ENCODE measurements at regions not wholly inside any gene's neighbourhood (a gene's known extent, or its start where the extent isn't known, plus 50 kb on each side); places are given as distances from the start of the nearest gene placed in this dataset.
A peak's percentile ranks its signal among the peaks of the same experiment; 100 is the strongest.

DNA sequence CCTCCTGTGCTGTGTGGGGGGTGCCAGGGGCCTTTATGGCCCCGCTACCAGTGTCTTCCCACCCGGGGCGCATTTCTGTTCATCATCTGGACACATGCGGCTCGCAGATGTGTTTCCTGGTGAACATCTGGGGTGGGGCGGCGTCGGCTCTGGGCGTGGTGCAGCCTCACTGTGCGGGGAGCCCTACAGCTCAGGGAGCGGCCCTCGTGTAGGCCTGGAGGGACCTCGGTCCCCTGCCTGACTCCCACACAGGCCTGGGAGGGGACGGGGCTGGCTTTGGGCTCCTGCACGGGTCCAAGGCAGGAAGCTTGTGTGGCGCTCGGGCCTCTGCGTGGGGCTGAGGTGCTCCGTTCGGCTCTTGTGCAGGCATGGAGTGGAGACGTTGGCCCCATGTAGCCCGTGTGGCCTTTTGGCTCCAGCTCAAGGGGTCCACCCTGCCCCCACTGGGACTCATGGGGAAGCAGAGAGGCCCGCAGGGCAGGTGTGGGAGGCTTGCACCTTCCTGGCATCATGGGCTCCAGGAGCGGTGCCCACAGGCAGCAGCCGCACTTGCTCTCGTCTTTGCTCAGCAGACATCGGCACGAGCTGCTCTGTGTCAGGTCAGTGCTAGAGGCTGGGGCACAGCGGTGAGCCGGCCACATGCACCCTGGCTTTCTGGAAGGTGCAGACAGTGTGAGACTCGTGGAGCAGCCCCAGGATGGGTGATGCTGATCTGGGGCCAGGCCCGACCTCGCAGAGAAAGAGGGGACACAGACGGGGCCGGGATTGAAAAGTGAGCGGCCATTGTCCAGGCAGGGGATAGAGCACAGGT is 90.1 kb upstream of the ACTRT2 start:
- no peaks in the 10 kb centered on the region for H3K4me1 ChIP-seq (ENCODE audit: insufficient read depth, poor library complexity, severe bottlenecking)
- H3K27me3 ChIP-seq (ENCODE audit: insufficient read depth, poor library complexity, severe bottlenecking): no peaks in the 10 kb centered on the region
- TF ChIP-seq, protein P1, sequence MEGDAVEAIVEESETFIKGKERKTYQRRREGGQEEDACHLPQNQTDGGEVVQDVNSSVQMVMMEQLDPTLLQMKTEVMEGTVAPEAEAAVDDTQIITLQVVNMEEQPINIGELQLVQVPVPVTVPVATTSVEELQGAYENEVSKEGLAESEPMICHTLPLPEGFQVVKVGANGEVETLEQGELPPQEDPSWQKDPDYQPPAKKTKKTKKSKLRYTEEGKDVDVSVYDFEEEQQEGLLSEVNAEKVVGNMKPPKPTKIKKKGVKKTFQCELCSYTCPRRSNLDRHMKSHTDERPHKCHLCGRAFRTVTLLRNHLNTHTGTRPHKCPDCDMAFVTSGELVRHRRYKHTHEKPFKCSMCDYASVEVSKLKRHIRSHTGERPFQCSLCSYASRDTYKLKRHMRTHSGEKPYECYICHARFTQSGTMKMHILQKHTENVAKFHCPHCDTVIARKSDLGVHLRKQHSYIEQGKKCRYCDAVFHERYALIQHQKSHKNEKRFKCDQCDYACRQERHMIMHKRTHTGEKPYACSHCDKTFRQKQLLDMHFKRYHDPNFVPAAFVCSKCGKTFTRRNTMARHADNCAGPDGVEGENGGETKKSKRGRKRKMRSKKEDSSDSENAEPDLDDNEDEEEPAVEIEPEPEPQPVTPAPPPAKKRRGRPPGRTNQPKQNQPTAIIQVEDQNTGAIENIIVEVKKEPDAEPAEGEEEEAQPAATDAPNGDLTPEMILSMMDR (IDR thresholded peaks at IDR 0.05; ENCODE audit: poor library complexity, severe bottlenecking): no peak
- ATAC-seq (ENCODE audit: low read depth) (no peak), DNase-seq (ENCODE audit: low spot score) (no peak)
- H3K9me3 ChIP-seq (ENCODE audit: severe bottlenecking): no peaks in the 10 kb centered on the region
- H3K27ac ChIP-seq (ENCODE audit: poor library complexity, severe bottlenecking): no peak overlapping the region
- H3K4me3 ChIP-seq (ENCODE audit: severe bottlenecking): no peak overlapping the region
- no peaks in the 10 kb centered on the region for H3K36me3 ChIP-seq (ENCODE audit: low read depth)

GRCh38 chr1:2931724-2932401 is 89.4 kb upstream of the ACTRT2 start:
- Histone ChIP-seq H3K36me3 (ENCODE audit: low read depth) (no peaks in the 10 kb centered on the region), H3K4me3 (ENCODE audit: severe bottlenecking) (no peak overlapping the region), H3K9me3 (ENCODE audit: severe bottlenecking) (no peaks in the 10 kb centered on the region), H3K4me1 (ENCODE audit: insufficient read depth, poor library complexity, severe bottlenecking) (no peaks in the 10 kb centered on the region), H3K27ac (ENCODE audit: poor library complexity, severe bottlenecking) (no peak overlapping the region), H3K27me3 (ENCODE audit: insufficient read depth, poor library complexity, severe bottlenecking) (no peaks in the 10 kb centered on the region)
- ATAC-seq (ENCODE audit: low read depth): no peak
- DNase-seq (ENCODE audit: low spot score): no peak
- TF ChIP-seq, protein P1 (IDR thresholded peaks at IDR 0.05; ENCODE audit: poor library complexity, severe bottlenecking): no peak

DNA sequence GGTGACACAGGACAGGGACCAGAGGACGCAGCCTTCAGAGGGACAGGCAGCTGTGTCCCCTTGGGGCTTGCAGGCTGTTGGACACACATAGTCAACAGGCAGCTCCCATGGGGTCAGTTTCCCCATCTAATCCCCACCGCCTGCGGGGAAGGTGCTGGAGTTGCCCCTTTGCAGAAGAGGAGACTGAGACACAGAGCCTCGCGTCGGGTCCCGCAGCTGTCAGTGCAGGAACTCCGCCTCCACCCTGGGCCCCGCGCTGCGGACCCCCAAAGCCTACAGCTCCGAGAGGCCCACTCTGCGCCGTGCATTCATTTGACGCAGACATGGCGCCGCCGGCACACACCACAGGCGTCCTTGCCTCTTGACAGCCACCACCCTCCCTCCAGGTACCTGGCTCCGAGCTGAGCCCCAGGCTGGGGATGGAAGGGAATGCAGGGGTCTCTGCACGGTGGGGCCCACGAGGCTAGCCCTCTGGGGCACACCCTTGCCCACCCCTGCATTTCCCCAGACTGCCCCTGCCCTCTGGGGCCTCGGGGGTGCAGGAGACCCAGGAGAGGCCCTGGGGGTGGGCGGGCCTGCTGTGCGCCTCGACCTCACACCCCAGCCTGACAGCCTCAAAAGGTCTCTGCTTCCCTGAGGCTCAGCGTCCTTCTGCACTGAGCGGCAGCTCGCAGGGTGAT is 88.5 kb upstream of the ACTRT2 start:
- no peak overlapping the region for H3K27ac ChIP-seq (ENCODE audit: poor library complexity, severe bottlenecking)
- H3K27me3 ChIP-seq (ENCODE audit: insufficient read depth, poor library complexity, severe bottlenecking): no peaks in the 10 kb centered on the region
- ATAC-seq (ENCODE audit: low read depth) (no peak), DNase-seq (ENCODE audit: low spot score) (no peak)
- H3K36me3 ChIP-seq (ENCODE audit: low read depth): no peaks in the 10 kb centered on the region
- TF ChIP-seq, protein P1 (IDR thresholded peaks at IDR 0.05; ENCODE audit: poor library complexity, severe bottlenecking): no peak
- no peak overlapping the region for H3K4me3 ChIP-seq (ENCODE audit: severe bottlenecking)
- no peaks in the 10 kb centered on the region for H3K4me1 ChIP-seq (ENCODE audit: insufficient read depth, poor library complexity, severe bottlenecking)
- no peaks in the 10 kb centered on the region for H3K9me3 ChIP-seq (ENCODE audit: severe bottlenecking)

DNA sequence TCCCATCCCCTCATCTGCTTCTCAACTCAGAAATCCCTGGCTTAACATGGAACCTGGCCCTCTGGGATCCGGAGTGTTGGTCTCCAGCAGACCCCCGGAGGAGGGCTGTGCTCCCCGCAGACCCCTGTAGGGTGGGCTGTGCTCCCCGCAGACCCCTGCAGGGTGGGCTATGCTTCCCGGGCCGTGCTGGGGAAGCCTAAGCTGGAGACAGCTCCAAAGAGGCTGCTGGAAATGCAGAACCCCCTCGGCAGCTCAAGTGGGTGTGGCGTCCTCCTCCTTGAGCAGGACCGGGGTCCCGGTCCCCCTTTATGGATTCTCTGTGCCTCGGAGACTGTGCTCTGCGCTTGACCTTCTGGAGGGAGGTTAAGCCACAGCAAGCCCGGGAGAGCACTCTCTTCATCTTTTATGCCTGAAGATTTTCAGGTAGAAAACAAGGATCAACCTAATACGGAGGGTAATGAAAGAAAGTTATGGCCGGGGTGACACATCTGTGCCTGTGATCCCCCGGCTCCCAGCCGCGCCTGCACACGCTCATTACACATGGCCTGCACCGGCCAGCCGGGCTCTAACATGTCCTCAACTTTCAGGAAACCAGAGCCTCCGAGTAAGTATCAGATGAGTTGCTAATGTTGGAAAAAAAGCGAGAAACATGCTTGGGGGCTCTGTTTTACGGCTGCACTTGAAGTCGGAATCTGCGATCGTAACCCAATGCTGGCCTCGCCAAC is 87.7 kb upstream of the ACTRT2 start:
- Histone ChIP-seq H3K27ac (ENCODE audit: poor library complexity, severe bottlenecking) (no peak overlapping the region), H3K4me1 (ENCODE audit: insufficient read depth, poor library complexity, severe bottlenecking) (no peaks in the 10 kb centered on the region), H3K27me3 (ENCODE audit: insufficient read depth, poor library complexity, severe bottlenecking) (no peaks in the 10 kb centered on the region), H3K4me3 (ENCODE audit: severe bottlenecking) (no peak overlapping the region), H3K36me3 (ENCODE audit: low read depth) (no peaks in the 10 kb centered on the region), H3K9me3 (ENCODE audit: severe bottlenecking) (no peaks in the 10 kb centered on the region)
- TF ChIP-seq, protein P1 (IDR thresholded peaks at IDR 0.05; ENCODE audit: poor library complexity, severe bottlenecking): no peak
- ATAC-seq (ENCODE audit: low read depth): no peak
- DNase-seq (ENCODE audit: low spot score): peak; percentile 47
